SK-N-SH (cell line): ENCODE measurements at regions not wholly inside any gene's neighbourhood (a gene's known extent, or its start where the extent isn't known, plus 50 kb on each side); places are given as distances from the start of the nearest gene placed in this dataset.

Source experiments
- CTCF ChIA-PET: fragments of 300-600, 350-600 bp; formaldehyde crosslinking; extraction: SDS; loops from one replicate; lab custom pipeline; 2021; lab: Yijun Ruan, JAX
- POLR2A ChIA-PET: fragments of 350-600 bp; sonication (Branson Sonifier 250); formaldehyde crosslinking; extraction: SDS; loops from one replicate; lab custom pipeline; 2020; ENCODE audit warnings: antibody characterized with exemption, inconsistent platforms; lab: Yijun Ruan, JAX
- DNase-seq: peaks from one replicate; pipeline ENCODE4 v3.0.0; 2012
- H2AFZ ChIP-seq: fragments of 200-600 bp; sonication (generic); 2 replicates; pipeline ENCODE4 v1.8.1; 2016; ENCODE audit warnings: antibody characterized with exemption, mild to moderate bottlenecking, low read depth
- H3F3A ChIP-seq: fragments of 200-600 bp; sonication (generic); replicated peaks from 2 replicates; pipeline ENCODE3; 2016; ENCODE audit warnings: antibody characterized with exemption, mild to moderate bottlenecking; ENCODE audit not compliant: insufficient read depth
- H3K27ac ChIP-seq, 2 experiments: fragments of 200-500 bp in 1 of 2; fragments of 200-600 bp in 1 of 2; sonication (Bioruptor generic) in 1 of 2; sonication (generic), shearing (Covaris generic) in 1 of 2; 2 replicates each; pipeline versions ENCODE4 v1.5.1 to v1.6.1; 2014 to 2016; ENCODE audit warnings: low read depth in 2 of 2, inconsistent platforms in 1 of 2, low read length in 1 of 2, mild to moderate bottlenecking in 1 of 2, mixed read lengths in 1 of 2
- H3K27me3 ChIP-seq: fragments of 200-600 bp; sonication (generic), shearing (Covaris generic); 2 replicates; pipeline ENCODE4 v1.6.1; 2016; ENCODE audit warnings: mixed run types; ENCODE audit not compliant: insufficient read depth
- H3K36me3 ChIP-seq, 2 experiments: fragments of 200-500 bp in 1 of 2; fragments of 200-600 bp in 1 of 2; sonication (Bioruptor generic) in 1 of 2; sonication (generic) in 1 of 2; replicated peaks in 1 of 2; 2 replicates each; pipeline versions ENCODE3 to v1.5.1; 2014 to 2016; ENCODE audit warnings: low read length in 1 of 2, mild to moderate bottlenecking in 1 of 2; ENCODE audit not compliant: insufficient read depth in 2 of 2, control insufficient read depth in 1 of 2
- H3K4me1 ChIP-seq, 2 experiments: fragments of 200-500 bp in 1 of 2; fragments of 200-600 bp in 1 of 2; sonication (Bioruptor generic) in 1 of 2; sonication (generic), shearing (Covaris generic) in 1 of 2; 2 replicates each; pipeline versions ENCODE4 v1.5.1 to v1.6.1; 2014 to 2016; ENCODE audit warnings: low read depth in 1 of 2, low read length in 1 of 2, mixed run types in 1 of 2; ENCODE audit not compliant: insufficient read depth in 2 of 2, control insufficient read depth in 1 of 2
- H3K4me2 ChIP-seq: fragments of 200-600 bp; sonication (generic), shearing (Covaris generic); 2 replicates; pipeline ENCODE4 v1.6.1; 2017; ENCODE audit warnings: mixed run types
- H3K4me3 ChIP-seq, 2 experiments: fragments of 200-500 bp in 1 of 2; fragments of 200-600 bp in 1 of 2; sonication (Bioruptor generic) in 1 of 2; sonication (generic), shearing (Covaris generic) in 1 of 2; 2 replicates each; pipeline versions ENCODE4 v1.5.1 to v1.8.1; 2014 to 2016; ENCODE audit warnings: low read depth in 2 of 2, inconsistent platforms in 1 of 2, low read length in 1 of 2, mild to moderate bottlenecking in 1 of 2, mixed read lengths in 1 of 2, moderate library complexity in 1 of 2
- H3K79me2 ChIP-seq: fragments of 200-600 bp; sonication (generic); 2 replicates; pipeline ENCODE4 v1.8.1; 2017; ENCODE audit warnings: mild to moderate bottlenecking; ENCODE audit not compliant: insufficient read depth
- H3K9ac ChIP-seq: fragments of 200-600 bp; sonication (generic); 2 replicates; pipeline ENCODE4 v1.6.1; 2017; ENCODE audit warnings: mixed run types
- H3K9me2 ChIP-seq: fragments of 200-600 bp; sonication (generic); 2 replicates; pipeline ENCODE4 v1.6.1; 2017; ENCODE audit warnings: mixed run types
- H3K9me3 ChIP-seq: fragments of 200-600 bp; sonication (generic); 2 replicates; pipeline ENCODE4 v1.6.1; 2017; ENCODE audit warnings: mixed run types, mild to moderate bottlenecking, moderate library complexity
- H4K20me1 ChIP-seq: fragments of 200-600 bp; sonication (generic); 2 replicates; pipeline ENCODE4 v1.6.1; 2017; ENCODE audit warnings: mild to moderate bottlenecking, mixed run types; ENCODE audit not compliant: insufficient read depth
- EP300 ChIP-seq, 2 experiments: IDR thresholded peaks; 2 replicates each; pipeline versions ENCODE4 v1.4.0 to v1.6.1; 2012; ENCODE audit warnings: borderline replicate concordance in 1 of 2, low read depth in 1 of 2, low read length in 1 of 2
- EZH2phosphoT487 ChIP-seq: fragments of 200-600 bp; sonication (generic); IDR thresholded peaks from 2 replicates; pipeline ENCODE4 v1.6.1; 2017; ENCODE audit warnings: low read depth, mixed run types, mild to moderate bottlenecking, antibody characterized with exemption, moderate library complexity, borderline replicate concordance
- FOSL2 ChIP-seq: IDR thresholded peaks from 2 replicates; pipeline ENCODE4 v1.4.0; 2012; ENCODE audit warnings: low read depth, mild to moderate bottlenecking, moderate library complexity, borderline replicate concordance
- GATA2 ChIP-seq: sonication (generic); formaldehyde crosslinking; IDR thresholded peaks from 2 replicates; pipeline ENCODE4 v1.5.0; 2020; ENCODE audit warnings: mild to moderate bottlenecking, missing genetic modification reagents
- JUND ChIP-seq: IDR thresholded peaks from 2 replicates; pipeline ENCODE4 v1.4.0; 2012
- MXI1 ChIP-seq: IDR thresholded peaks from 2 replicates; pipeline ENCODE4 v1.6.1; 2012; ENCODE audit warnings: mild to moderate bottlenecking, low read depth, low read length, improper control_type of control experiment
- NFIC ChIP-seq: IDR thresholded peaks from 2 replicates; pipeline ENCODE4 v1.4.0; 2012; ENCODE audit warnings: borderline replicate concordance
- NRF1 ChIP-seq: IDR thresholded peaks from 2 replicates; pipeline ENCODE4 v1.6.1; 2012; ENCODE audit warnings: low read depth, mild to moderate bottlenecking, low read length
- RAD21 ChIP-seq: IDR thresholded peaks from 2 replicates; pipeline ENCODE4 v1.6.1; 2012; ENCODE audit warnings: mild to moderate bottlenecking, low read length
- RXRA ChIP-seq: IDR thresholded peaks from 2 replicates; pipeline ENCODE4 v1.4.0; 2012; ENCODE audit warnings: low read depth, mild to moderate bottlenecking, borderline replicate concordance
- TCF12 ChIP-seq: IDR thresholded peaks from 2 replicates; pipeline ENCODE4 v1.4.0; 2012
- YY1 ChIP-seq: IDR thresholded peaks from 2 replicates; pipeline ENCODE4 v1.4.0; 2012; ENCODE audit warnings: low read depth, mild to moderate bottlenecking
- WGBS: methylation state at CpG from one replicate; pipeline ENCODE4 v1.1.6; 2017; ENCODE audit warnings: low lambda C conversion rate; 5-methylcytosine and 5-hydroxymethylcytosine counted together
- TF ChIP-seq, protein P1 (sequence below): IDR thresholded peaks from 2 replicates; pipeline ENCODE4 v1.4.0; 2012; ENCODE audit warnings: low read depth, borderline replicate concordance
- TF ChIP-seq, protein P2 (sequence below): IDR thresholded peaks from 2 replicates; pipeline ENCODE4 v1.4.0; 2012; ENCODE audit warnings: low read depth, borderline replicate concordance
- TF ChIP-seq, protein P3 (sequence below): IDR thresholded peaks from 2 replicates; pipeline ENCODE4 v1.6.1; 2012; ENCODE audit warnings: mild to moderate bottlenecking, low read depth, low read length, moderate library complexity

DNA sequence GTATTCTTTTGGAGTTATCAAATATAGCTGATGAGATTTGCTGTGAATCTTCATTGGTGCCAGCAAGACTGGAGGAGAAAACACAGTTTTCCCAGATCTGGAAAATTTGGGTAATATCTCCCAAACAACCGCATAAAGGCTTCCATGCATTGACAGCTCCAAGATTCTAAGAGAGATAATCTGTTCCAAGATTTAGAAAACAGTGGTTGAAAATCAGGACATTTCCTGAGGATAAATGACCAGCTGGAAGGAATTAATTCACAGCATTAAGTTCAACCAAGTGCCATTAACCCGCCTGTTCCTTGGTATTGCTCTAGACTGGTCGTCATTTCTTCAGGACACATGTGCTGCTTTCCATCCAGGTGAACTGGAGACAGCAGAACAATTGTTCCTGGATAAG lies 147.9 kb upstream of the PRICKLE1 start:
- no peaks in the 10 kb centered on the region for H3K9me3 ChIP-seq
- no peaks in the 10 kb centered on the region for H3K9me2 ChIP-seq
- 62% methylated on average over 3 of the region's 3 CpGs for WGBS
- POLR2A ChIA-PET, result no interaction called here
- TF ChIP-seq RAD21 (no peak), EZH2phosphoT487 (no peak), NRF1 (no peak), GATA2 (CRISPR knock-in tag) (0 out of 2 replicates have a peak, but pooled peaks have one; percentile 18), TCF12 (no peak)
- TF ChIP-seq, protein P1, sequence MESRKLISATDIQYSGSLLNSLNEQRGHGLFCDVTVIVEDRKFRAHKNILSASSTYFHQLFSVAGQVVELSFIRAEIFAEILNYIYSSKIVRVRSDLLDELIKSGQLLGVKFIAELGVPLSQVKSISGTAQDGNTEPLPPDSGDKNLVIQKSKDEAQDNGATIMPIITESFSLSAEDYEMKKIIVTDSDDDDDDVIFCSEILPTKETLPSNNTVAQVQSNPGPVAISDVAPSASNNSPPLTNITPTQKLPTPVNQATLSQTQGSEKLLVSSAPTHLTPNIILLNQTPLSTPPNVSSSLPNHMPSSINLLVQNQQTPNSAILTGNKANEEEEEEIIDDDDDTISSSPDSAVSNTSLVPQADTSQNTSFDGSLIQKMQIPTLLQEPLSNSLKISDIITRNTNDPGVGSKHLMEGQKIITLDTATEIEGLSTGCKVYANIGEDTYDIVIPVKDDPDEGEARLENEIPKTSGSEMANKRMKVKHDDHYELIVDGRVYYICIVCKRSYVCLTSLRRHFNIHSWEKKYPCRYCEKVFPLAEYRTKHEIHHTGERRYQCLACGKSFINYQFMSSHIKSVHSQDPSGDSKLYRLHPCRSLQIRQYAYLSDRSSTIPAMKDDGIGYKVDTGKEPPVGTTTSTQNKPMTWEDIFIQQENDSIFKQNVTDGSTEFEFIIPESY, result no peak
- TF ChIP-seq, all 33 proteins: peak for 1
- H3K4me1 ChIP-seq, result peaks cover 0 to 15% of the 10 kb centered on the region in 2 experiments; a peak in 2 of 4 replicates
- no peaks in the 10 kb centered on the region for H4K20me1 ChIP-seq
- no peak overlapping the region for H3K9ac ChIP-seq
- H3F3A ChIP-seq, result no peaks in the 10 kb centered on the region
- H3K79me2 ChIP-seq, result no peaks in the 10 kb centered on the region
- H3K4me2 ChIP-seq, result no peak overlapping the region
- CTCF ChIA-PET, result interaction anchor here (1.0 kb wide), 1 partner anchor 211 kb away, joined by 3 read pairs; no protein-coding TSS in a partner anchor
- no peak overlapping the region for H3K27ac ChIP-seq
- DNase-seq, result no peak
- no peaks in the 10 kb centered on the region for H3K36me3 ChIP-seq
- no peak overlapping the region for H3K4me3 ChIP-seq
- no peaks in the 10 kb centered on the region for H3K27me3 ChIP-seq
- H2AFZ ChIP-seq, result no peak overlapping the region

DNA sequence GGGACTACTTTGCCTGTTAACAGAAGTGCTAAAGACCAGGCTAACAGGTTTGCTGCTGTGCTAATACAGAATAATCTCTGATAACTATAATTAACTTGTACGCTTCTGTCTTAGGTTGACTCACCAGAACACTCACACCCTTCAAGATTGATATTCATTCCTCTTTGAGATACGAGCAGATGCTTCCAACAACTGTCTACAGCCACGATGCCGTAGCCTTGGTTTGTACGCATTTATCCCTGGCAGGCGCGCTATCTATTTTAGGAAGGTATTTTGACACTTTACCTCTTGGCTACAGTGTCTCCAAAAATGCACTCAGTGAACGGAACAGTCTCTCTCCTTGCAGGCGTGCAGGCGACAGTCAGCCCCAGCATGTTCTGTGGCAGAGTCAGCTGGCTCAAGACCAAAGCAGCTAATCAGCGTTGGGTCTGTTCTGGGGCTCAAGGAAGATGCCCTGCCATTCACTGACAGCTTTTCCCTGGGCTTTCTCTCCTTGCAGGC lies 146.4 kb upstream of the PRICKLE1 start:
- Histone ChIP-seq H4K20me1 (no peaks in the 10 kb centered on the region), H3K4me3 (peak overlapping the region in 1 of 2 experiments; percentile 3; a peak in 2 of 4 replicates), H3K4me1 (peaks cover 0 to 15% of the 10 kb centered on the region in 2 experiments; a peak in 2 of 4 replicates), H3K79me2 (no peaks in the 10 kb centered on the region), H3K4me2 (no peak overlapping the region), H2AFZ (no peak overlapping the region), H3K27me3 (no peaks in the 10 kb centered on the region), H3K36me3 (no peaks in the 10 kb centered on the region), H3K27ac (no peak overlapping the region), H3F3A (no peaks in the 10 kb centered on the region), H3K9me3 (no peaks in the 10 kb centered on the region), H3K9me2 (no peaks in the 10 kb centered on the region), H3K9ac (no peak overlapping the region)
- DNase-seq, result peak; percentile 39
- TF ChIP-seq MXI1, result peak; percentile 82; the same call in 1 of the 2 replicates
- TF ChIP-seq, protein P2, sequence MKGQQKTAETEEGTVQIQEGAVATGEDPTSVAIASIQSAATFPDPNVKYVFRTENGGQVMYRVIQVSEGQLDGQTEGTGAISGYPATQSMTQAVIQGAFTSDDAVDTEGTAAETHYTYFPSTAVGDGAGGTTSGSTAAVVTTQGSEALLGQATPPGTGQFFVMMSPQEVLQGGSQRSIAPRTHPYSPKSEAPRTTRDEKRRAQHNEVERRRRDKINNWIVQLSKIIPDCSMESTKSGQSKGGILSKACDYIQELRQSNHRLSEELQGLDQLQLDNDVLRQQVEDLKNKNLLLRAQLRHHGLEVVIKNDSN, result no peak
- TF ChIP-seq, protein P3, sequence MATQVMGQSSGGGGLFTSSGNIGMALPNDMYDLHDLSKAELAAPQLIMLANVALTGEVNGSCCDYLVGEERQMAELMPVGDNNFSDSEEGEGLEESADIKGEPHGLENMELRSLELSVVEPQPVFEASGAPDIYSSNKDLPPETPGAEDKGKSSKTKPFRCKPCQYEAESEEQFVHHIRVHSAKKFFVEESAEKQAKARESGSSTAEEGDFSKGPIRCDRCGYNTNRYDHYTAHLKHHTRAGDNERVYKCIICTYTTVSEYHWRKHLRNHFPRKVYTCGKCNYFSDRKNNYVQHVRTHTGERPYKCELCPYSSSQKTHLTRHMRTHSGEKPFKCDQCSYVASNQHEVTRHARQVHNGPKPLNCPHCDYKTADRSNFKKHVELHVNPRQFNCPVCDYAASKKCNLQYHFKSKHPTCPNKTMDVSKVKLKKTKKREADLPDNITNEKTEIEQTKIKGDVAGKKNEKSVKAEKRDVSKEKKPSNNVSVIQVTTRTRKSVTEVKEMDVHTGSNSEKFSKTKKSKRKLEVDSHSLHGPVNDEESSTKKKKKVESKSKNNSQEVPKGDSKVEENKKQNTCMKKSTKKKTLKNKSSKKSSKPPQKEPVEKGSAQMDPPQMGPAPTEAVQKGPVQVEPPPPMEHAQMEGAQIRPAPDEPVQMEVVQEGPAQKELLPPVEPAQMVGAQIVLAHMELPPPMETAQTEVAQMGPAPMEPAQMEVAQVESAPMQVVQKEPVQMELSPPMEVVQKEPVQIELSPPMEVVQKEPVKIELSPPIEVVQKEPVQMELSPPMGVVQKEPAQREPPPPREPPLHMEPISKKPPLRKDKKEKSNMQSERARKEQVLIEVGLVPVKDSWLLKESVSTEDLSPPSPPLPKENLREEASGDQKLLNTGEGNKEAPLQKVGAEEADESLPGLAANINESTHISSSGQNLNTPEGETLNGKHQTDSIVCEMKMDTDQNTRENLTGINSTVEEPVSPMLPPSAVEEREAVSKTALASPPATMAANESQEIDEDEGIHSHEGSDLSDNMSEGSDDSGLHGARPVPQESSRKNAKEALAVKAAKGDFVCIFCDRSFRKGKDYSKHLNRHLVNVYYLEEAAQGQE, result no peak
- no peak for TF ChIP-seq FOSL2
- TF ChIP-seq EP300 (IDR thresholded peaks at IDR 0.05; ENCODE audit: borderline replicate concordance in 1 of 2, low read depth in 1 of 2, low read length in 1 of 2), result peak in 1 of 2 experiments; percentile 34; a peak in 1 of 4 replicates
- no peak for TF ChIP-seq NFIC
- no peak; the same call in 1 of the 2 replicates for TF ChIP-seq RAD21
- TF ChIP-seq NRF1, result no peak
- no peak for TF ChIP-seq YY1
- no peak for TF ChIP-seq RXRA
- TF ChIP-seq JUND, result no peak
- ChIA-PET CTCF (interaction anchor here (1.0 to 1.5 kb wide), 2 partner anchors 253 to 600 kb away, joined by 4 to 5 read pairs; no protein-coding TSS in a partner anchor), POLR2A (no interaction called here)
- WGBS, result 36% methylated on average over 11 of the region's 11 CpGs
